OCI-LY3 (cell line): ENCODE measurements at regions not wholly inside any gene's neighbourhood (a gene's known extent, or its start where the extent isn't known, plus 50 kb on each side); places are given as distances from the start of the nearest gene placed in this dataset.

Experiments
- H2AFZ ChIP-seq: fragments of 200-600, 300-600 bp; shearing (Covaris generic); 2 replicates; pipeline ENCODE4 v1.6.0; 2014; ENCODE audit warnings: antibody characterized with exemption, low read depth, low read length
- H3K27ac ChIP-seq: fragments of 200-600, 300-600 bp; sonication (generic); 2 replicates; pipeline ENCODE4 v1.5.1; 2014; ENCODE audit warnings: mild to moderate bottlenecking, low read length, moderate library complexity, mixed read lengths
- H3K27me3 ChIP-seq: fragments of 200-600, 300-600 bp; sonication (generic); 2 replicates; pipeline ENCODE4 v1.6.1; 2014; ENCODE audit warnings: low read depth, low read length, mixed read lengths
- H3K36me3 ChIP-seq: fragments of 200-600, 300-600 bp; sonication (generic); replicated peaks from 2 replicates; pipeline ENCODE3; 2014; ENCODE audit warnings: low read depth, low read length, mixed read lengths
- H3K4me1 ChIP-seq: fragments of 300-600, 200-600 bp; sonication (generic); 2 replicates; pipeline ENCODE4 v1.6.1; 2014; ENCODE audit warnings: low read length, mixed read lengths
- H3K4me2 ChIP-seq: fragments of 200-600, 300-600 bp; sonication (generic); 2 replicates; pipeline ENCODE4 v1.6.1; 2014; ENCODE audit warnings: low read length, mixed read lengths
- H3K4me3 ChIP-seq: fragments of 300-600, 200-600 bp; sonication (generic); 2 replicates; pipeline ENCODE4 v1.5.1; 2014; ENCODE audit warnings: antibody characterized with exemption, mild to moderate bottlenecking, low read length, moderate library complexity
- H3K79me2 ChIP-seq: fragments of 300-600, 200-600 bp; shearing (Covaris generic); 2 replicates; pipeline ENCODE4 v1.6.1; 2014; ENCODE audit warnings: mild to moderate bottlenecking, low read length, mixed read lengths
- H3K9ac ChIP-seq: fragments of 300-600, 200-600 bp; shearing (Covaris generic); 2 replicates; pipeline ENCODE4 v1.6.0; 2014; ENCODE audit warnings: mild to moderate bottlenecking, low read length, moderate library complexity
- H3K9me3 ChIP-seq: fragments of 200-600, 300-600 bp; shearing (Covaris generic); 2 replicates; pipeline ENCODE4 v1.6.1; 2014; ENCODE audit warnings: low read length, mixed read lengths; ENCODE audit not compliant: insufficient read depth
- H4K20me1 ChIP-seq: fragments of 200-600, 300-600 bp; sonication (generic); 2 replicates; pipeline ENCODE4 v1.6.1; 2016; ENCODE audit warnings: low read length, mixed read lengths; ENCODE audit not compliant: insufficient read depth
- CTCF ChIP-seq: fragments of 200-600, 300-600 bp; sonication (generic); IDR thresholded peaks from 2 replicates; pipeline ENCODE4 v1.5.1; 2014; ENCODE audit warnings: antibody characterized with exemption, low read length, low read depth
- EZH2phosphoT487 ChIP-seq: fragments of 200-600 bp; shearing (Covaris generic); IDR thresholded peaks from 2 replicates; pipeline ENCODE4 v1.6.1; 2018; ENCODE audit warnings: antibody characterized with exemption, mixed run types, low read depth

DNA sequence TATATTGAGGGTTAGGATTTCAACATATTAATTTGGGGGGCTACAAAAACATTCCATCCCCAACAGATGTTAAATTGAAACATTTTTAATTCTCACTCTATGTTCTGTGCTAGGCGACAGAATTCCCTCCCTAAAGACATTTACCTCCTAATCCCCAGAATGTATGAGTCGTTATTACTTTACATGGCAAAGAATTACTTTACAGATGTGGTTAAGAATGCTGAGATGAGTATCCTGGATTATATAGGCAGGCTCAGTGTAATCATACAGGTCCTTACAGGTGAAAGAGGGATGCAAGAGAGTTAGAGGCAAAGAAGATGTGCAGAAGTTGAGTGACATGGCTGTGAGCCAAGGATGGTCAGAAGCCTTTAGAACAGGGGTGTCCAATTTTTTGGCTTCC, 974.1 kb upstream of the ACVR2A start:
- Histone ChIP-seq H3K9ac (no peak overlapping the region), H3K36me3 (no peaks in the 10 kb centered on the region), H3K4me3 (no peak overlapping the region), H3K4me2 (no peak overlapping the region), H3K9me3 (no peaks in the 10 kb centered on the region), H4K20me1 (no peaks in the 10 kb centered on the region), H3K4me1 (peaks cover 12% of the 10 kb centered on the region), H3K79me2 (no peaks in the 10 kb centered on the region), H2AFZ (no peak overlapping the region), H3K27me3 (no peaks in the 10 kb centered on the region), H3K27ac (no peak overlapping the region)
- TF ChIP-seq CTCF (no peak), EZH2phosphoT487 (no peak)

DNA sequence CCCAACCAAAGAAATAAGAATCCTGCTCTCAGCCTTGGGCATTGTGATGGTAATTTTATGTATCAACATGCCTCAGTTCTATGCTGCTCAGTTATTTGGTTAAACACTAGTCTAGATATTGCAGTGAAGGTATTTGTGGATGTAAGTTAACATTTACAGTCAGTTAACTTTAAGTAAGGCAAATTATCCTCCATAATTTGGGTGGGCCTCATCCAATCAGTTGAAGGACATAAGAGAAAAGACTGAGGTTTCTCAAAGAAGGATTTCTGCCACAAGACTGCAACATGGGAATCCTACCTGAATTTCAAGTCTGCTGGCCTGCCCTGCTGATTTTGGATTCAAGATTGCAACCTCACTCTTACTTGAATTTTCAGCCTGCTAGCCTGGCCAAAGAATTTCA, 975.5 kb upstream of the ACVR2A start:
- TF ChIP-seq EZH2phosphoT487, result no peak
- no peak for TF ChIP-seq CTCF

DNA sequence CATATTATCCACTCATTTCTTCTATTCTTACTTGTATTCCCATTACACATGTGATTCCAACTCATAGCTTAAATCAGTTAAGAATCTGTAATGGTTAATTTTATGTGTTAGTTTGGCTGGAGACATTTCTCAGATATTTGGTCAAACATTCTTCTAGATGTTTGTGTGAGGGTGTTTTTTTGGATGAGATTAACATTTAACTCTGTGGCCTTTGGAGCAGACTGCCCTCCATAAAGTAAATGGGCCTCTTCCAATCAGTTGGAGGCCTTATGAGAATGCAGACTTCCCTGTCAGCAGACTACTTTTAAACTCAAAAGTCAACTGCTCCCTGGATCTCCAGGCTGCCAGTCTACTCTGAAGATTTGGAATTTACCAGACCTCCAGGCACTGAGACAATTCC, 976.8 kb upstream of the ACVR2A start:
- Histone ChIP-seq H3K79me2 (no peaks in the 10 kb centered on the region), H2AFZ (no peak overlapping the region), H4K20me1 (no peaks in the 10 kb centered on the region), H3K9ac (no peak overlapping the region), H3K27me3 (no peaks in the 10 kb centered on the region), H3K36me3 (no peaks in the 10 kb centered on the region), H3K9me3 (no peaks in the 10 kb centered on the region), H3K4me3 (no peak overlapping the region), H3K4me1 (no peaks in the 10 kb centered on the region), H3K4me2 (no peak overlapping the region), H3K27ac (no peak overlapping the region)
- TF ChIP-seq EZH2phosphoT487, result no peak
- no peak for TF ChIP-seq CTCF

More for the DNA sequence above, 975.5 kb upstream of the ACVR2A start:
- H3K79me2 ChIP-seq, result no peaks in the 10 kb centered on the region
- no peak overlapping the region for H3K4me2 ChIP-seq
- peaks cover 7% of the 10 kb centered on the region for H3K4me1 ChIP-seq
- H3K9ac ChIP-seq, result no peak overlapping the region
- no peak overlapping the region for H3K27ac ChIP-seq
- H4K20me1 ChIP-seq, result no peaks in the 10 kb centered on the region
- no peaks in the 10 kb centered on the region for H3K36me3 ChIP-seq
- no peak overlapping the region for H3K4me3 ChIP-seq
- H2AFZ ChIP-seq, result no peak overlapping the region
- no peaks in the 10 kb centered on the region for H3K27me3 ChIP-seq
- no peaks in the 10 kb centered on the region for H3K9me3 ChIP-seq

DNA sequence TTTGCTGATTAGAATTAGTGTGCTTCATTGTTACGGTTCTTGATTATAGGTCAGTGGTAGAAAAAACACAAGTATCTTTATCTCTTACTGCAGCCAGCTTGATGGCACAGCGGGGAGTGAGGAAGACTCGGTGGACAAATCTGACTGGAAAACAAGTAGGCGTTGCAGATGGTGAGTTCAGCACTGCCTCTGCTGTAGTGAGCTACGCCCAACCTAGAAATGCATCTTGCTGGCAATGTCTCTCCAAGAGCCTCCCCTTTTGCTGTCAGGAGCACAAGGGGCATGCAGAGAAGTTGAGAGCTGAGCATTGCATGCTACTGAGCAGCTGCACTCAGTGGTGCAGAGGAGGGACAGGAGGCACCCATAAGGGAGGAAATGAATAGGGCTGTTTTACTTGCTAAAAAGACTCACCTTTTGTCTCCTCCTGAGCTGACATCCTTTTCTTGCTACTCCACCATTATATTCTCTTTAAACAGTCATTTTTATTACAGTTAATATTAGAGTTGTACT, 977.3 kb upstream of the ACVR2A start:
- no peak overlapping the region for H3K9ac ChIP-seq
- H3K27ac ChIP-seq, result no peak overlapping the region
- no peaks in the 10 kb centered on the region for H3K27me3 ChIP-seq
- H2AFZ ChIP-seq, result no peak overlapping the region
- no peak overlapping the region for H3K4me3 ChIP-seq
- TF ChIP-seq EZH2phosphoT487, result no peak
- no peak for TF ChIP-seq CTCF
- no peaks in the 10 kb centered on the region for H3K36me3 ChIP-seq
- no peaks in the 10 kb centered on the region for H3K79me2 ChIP-seq
- no peak overlapping the region for H3K4me2 ChIP-seq
- H4K20me1 ChIP-seq, result no peaks in the 10 kb centered on the region
- no peaks in the 10 kb centered on the region for H3K4me1 ChIP-seq
- H3K9me3 ChIP-seq, result no peaks in the 10 kb centered on the region
